GM23338 (cell line): ENCODE measurements at regions not wholly inside any gene's neighbourhood (a gene's known extent, or its start where the extent isn't known, plus 50 kb on each side); places are given as distances from the start of the nearest gene placed in this dataset.
"Not testable (repeated sequence)": the region's sequence is repeated elsewhere in the genome, so short reads cannot be mapped to it uniquely, and the experiment has no call there.

Source experiments
- ATAC-seq: fragments of 200-7000 bp; cut with Tn5 transposase; 3 replicates; pipeline ENCODE4 v1.9.1; 2020
- DNase-seq: peaks from one replicate; pipeline ENCODE4 v3.0.0-alpha.2; 2015; ENCODE audit warnings: low spot score
- H2AFZ ChIP-seq: fragments of 200-600 bp; sonication (generic); 2 replicates; pipeline ENCODE4 v1.8.0; 2016; ENCODE audit warnings: antibody characterized with exemption, mild to moderate bottlenecking, moderate library complexity
- H3F3A ChIP-seq: fragments of 200-600 bp; sonication (generic); replicated peaks from 2 replicates; pipeline ENCODE4 v1.8.0; 2017; ENCODE audit warnings: antibody characterized with exemption, mixed run types, low read depth
- H3K27ac ChIP-seq: fragments of 200-600 bp; sonication (generic); 2 replicates; pipeline ENCODE4 v1.6.1; 2016; ENCODE audit warnings: low read depth
- H3K27me3 ChIP-seq: fragments of 200-600 bp; sonication (generic); 2 replicates; pipeline ENCODE4 v1.8.0; 2016; ENCODE audit warnings: mild to moderate bottlenecking, mixed run types, moderate library complexity; ENCODE audit not compliant: insufficient read depth
- H3K36me3 ChIP-seq: fragments of 200-600 bp; sonication (generic); 2 replicates; pipeline ENCODE4 v1.8.0; 2016; ENCODE audit warnings: mild to moderate bottlenecking; ENCODE audit not compliant: insufficient read depth
- H3K4me1 ChIP-seq: fragments of 200-600 bp; sonication (generic); 2 replicates; pipeline ENCODE4 v1.8.0; 2016; ENCODE audit warnings: mild to moderate bottlenecking, moderate library complexity; ENCODE audit not compliant: insufficient read depth
- H3K4me2 ChIP-seq: fragments of 200-600 bp; sonication (generic); 2 replicates; pipeline ENCODE4 v1.7.1; 2017; ENCODE audit warnings: mixed run types
- H3K4me3 ChIP-seq: fragments of 200-600 bp; sonication (generic); 2 replicates; pipeline ENCODE4 v1.6.1; 2016; ENCODE audit warnings: mixed run types
- H3K79me2 ChIP-seq: fragments of 200-600 bp; sonication (generic); replicated peaks from 2 replicates; pipeline ENCODE4 v1.8.0; 2017; ENCODE audit warnings: mild to moderate bottlenecking; ENCODE audit not compliant: insufficient read depth
- H3K9me2 ChIP-seq: fragments of 200-600 bp; sonication (generic); 2 replicates; pipeline ENCODE4 v1.8.0; 2017; ENCODE audit not compliant: insufficient read depth
- H4K20me1 ChIP-seq: fragments of 200-600 bp; sonication (generic); replicated peaks from 2 replicates; pipeline ENCODE4 v1.8.0; 2017; ENCODE audit warnings: mild to moderate bottlenecking; ENCODE audit not compliant: insufficient read depth
- H3K27ac Mint-ChIP-seq: 2 replicates; pipeline ENCODE4 v1.8.0; 2020; ENCODE audit warnings: inconsistent platforms, mild to moderate bottlenecking, moderate library complexity, mixed read lengths
- H3K27me3 Mint-ChIP-seq: 3 replicates; pipeline ENCODE4 v1.8.0; 2022; ENCODE audit warnings: low read depth, mild to moderate bottlenecking, moderate library complexity, mixed read lengths, inconsistent platforms; ENCODE audit not compliant: insufficient read depth, poor library complexity
- H3K36me3 Mint-ChIP-seq: 3 replicates; pipeline ENCODE4 v1.8.0; 2021; ENCODE audit warnings: low read depth, mild to moderate bottlenecking, inconsistent platforms, moderate library complexity, mixed read lengths
- H3K4me1 Mint-ChIP-seq: 3 replicates; pipeline ENCODE4 v1.8.0; 2020; ENCODE audit warnings: mild to moderate bottlenecking, inconsistent platforms, mixed read lengths
- H3K4me3 Mint-ChIP-seq: 3 replicates; pipeline ENCODE4 v1.8.0; 2021; ENCODE audit warnings: moderate library complexity, mild to moderate bottlenecking, inconsistent platforms, mixed read lengths
- H3K9me3 Mint-ChIP-seq: 3 replicates; pipeline ENCODE4 v1.8.0; 2020; ENCODE audit warnings: moderate library complexity, mild to moderate bottlenecking, inconsistent platforms, mixed read lengths
- CTCF ChIP-seq, 2 experiments: fragments of 200-600 bp in 1 of 2; sonication (generic) in 1 of 2; conservative IDR thresholded peaks; 2 replicates each; pipeline versions ENCODE4 v1.5.1 to v1.6.1; 2016 to 2017; ENCODE audit warnings: antibody characterized with exemption in 2 of 2, low read depth in 2 of 2, mild to moderate bottlenecking in 2 of 2, moderate library complexity in 1 of 2
- EZH2 ChIP-seq: fragments of 200-600 bp; sonication (generic); IDR thresholded peaks from one replicate; pipeline ENCODE4 v1.8.0; 2017; ENCODE audit warnings: antibody characterized with exemption, mild to moderate bottlenecking, low read depth; ENCODE audit not compliant: unreplicated experiment
- EZH2phosphoT487 ChIP-seq: fragments of 200-600 bp; sonication (generic); IDR thresholded peaks from one replicate; pipeline ENCODE4 v1.8.1; 2018; ENCODE audit warnings: antibody characterized with exemption; ENCODE audit not compliant: unreplicated experiment
- JUNB ChIP-seq: IDR thresholded peaks from one replicate; pipeline ENCODE4 v1.6.1; 2016; ENCODE audit warnings: antibody characterized with exemption; ENCODE audit not compliant: unreplicated experiment
- NANOG ChIP-seq: IDR thresholded peaks from 2 replicates; pipeline ENCODE4 v1.6.1; 2016; ENCODE audit warnings: antibody characterized with exemption, borderline replicate concordance
- STAT1 ChIP-seq: IDR thresholded peaks from one replicate; pipeline ENCODE4 v1.6.1; 2016; ENCODE audit warnings: antibody characterized with exemption; ENCODE audit not compliant: unreplicated experiment
- ZNF114 ChIP-seq: fragments of 250-450 bp; sonication (Bioruptor Pico); IDR thresholded peaks from 2 replicates; pipeline ENCODE4 v1.5.0; 2020; ENCODE audit warnings: mild to moderate bottlenecking, moderate library complexity
- ZNF331 ChIP-seq: fragments of 250-450 bp; sonication (Bioruptor Pico); IDR thresholded peaks from 2 replicates; pipeline ENCODE4 v1.5.0; 2020; ENCODE audit warnings: low read depth, mild to moderate bottlenecking, moderate library complexity
- ZNF462 ChIP-seq: fragments of 250-450 bp; sonication (Bioruptor Pico); IDR thresholded peaks from 2 replicates; pipeline ENCODE4 v1.5.0; 2020; ENCODE audit warnings: mild to moderate bottlenecking, moderate library complexity
- TF ChIP-seq, protein P1 (sequence below): IDR thresholded peaks from one replicate; pipeline ENCODE4 v1.6.1; 2018; ENCODE audit warnings: antibody characterized with exemption; ENCODE audit not compliant: unreplicated experiment
- TF ChIP-seq, protein P2 (sequence below): IDR thresholded peaks from 2 replicates; pipeline ENCODE4 v1.6.1; 2016; ENCODE audit warnings: antibody characterized with exemption

GRCh38 chr3:23136054-23136453 lies 67.1 kb upstream of the UBE2E2 start:
- no peak overlapping the region for H3K27ac ChIP-seq
- no peaks in the 10 kb centered on the region for H3K4me1 ChIP-seq
- Mint-ChIP-seq H3K4me3 (no peak overlapping the region), H3K27me3 (no peaks in the 10 kb centered on the region), H3K9me3 (peaks cover 4% of the 10 kb centered on the region; the same call in 2 of the 3 replicates), H3K4me1 (no peaks in the 10 kb centered on the region; the same call in 2 of the 3 replicates), H3K27ac (no peak overlapping the region), H3K36me3 (no peaks in the 10 kb centered on the region)
- H3K79me2 ChIP-seq, result no peaks in the 10 kb centered on the region
- no peaks in the 10 kb centered on the region for H4K20me1 ChIP-seq
- DNase-seq (no peak), ATAC-seq (no peak)
- H3K36me3 ChIP-seq, result no peaks in the 10 kb centered on the region
- TF ChIP-seq EZH2 (no peak), ZNF331 (CRISPR knock-in tag) (no peak), STAT1 (no peak), NANOG (no peak), ZNF462 (CRISPR knock-in tag) (no peak), CTCF (conservative IDR thresholded peaks at IDR 0.05; ENCODE audit: low read depth in 2 of 2) (no peak), JUNB (no peak), ZNF114 (no peak), EZH2phosphoT487 (no peak)
- TF ChIP-seq, protein P1, sequence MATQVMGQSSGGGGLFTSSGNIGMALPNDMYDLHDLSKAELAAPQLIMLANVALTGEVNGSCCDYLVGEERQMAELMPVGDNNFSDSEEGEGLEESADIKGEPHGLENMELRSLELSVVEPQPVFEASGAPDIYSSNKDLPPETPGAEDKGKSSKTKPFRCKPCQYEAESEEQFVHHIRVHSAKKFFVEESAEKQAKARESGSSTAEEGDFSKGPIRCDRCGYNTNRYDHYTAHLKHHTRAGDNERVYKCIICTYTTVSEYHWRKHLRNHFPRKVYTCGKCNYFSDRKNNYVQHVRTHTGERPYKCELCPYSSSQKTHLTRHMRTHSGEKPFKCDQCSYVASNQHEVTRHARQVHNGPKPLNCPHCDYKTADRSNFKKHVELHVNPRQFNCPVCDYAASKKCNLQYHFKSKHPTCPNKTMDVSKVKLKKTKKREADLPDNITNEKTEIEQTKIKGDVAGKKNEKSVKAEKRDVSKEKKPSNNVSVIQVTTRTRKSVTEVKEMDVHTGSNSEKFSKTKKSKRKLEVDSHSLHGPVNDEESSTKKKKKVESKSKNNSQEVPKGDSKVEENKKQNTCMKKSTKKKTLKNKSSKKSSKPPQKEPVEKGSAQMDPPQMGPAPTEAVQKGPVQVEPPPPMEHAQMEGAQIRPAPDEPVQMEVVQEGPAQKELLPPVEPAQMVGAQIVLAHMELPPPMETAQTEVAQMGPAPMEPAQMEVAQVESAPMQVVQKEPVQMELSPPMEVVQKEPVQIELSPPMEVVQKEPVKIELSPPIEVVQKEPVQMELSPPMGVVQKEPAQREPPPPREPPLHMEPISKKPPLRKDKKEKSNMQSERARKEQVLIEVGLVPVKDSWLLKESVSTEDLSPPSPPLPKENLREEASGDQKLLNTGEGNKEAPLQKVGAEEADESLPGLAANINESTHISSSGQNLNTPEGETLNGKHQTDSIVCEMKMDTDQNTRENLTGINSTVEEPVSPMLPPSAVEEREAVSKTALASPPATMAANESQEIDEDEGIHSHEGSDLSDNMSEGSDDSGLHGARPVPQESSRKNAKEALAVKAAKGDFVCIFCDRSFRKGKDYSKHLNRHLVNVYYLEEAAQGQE, result no peak
- TF ChIP-seq, protein P2, sequence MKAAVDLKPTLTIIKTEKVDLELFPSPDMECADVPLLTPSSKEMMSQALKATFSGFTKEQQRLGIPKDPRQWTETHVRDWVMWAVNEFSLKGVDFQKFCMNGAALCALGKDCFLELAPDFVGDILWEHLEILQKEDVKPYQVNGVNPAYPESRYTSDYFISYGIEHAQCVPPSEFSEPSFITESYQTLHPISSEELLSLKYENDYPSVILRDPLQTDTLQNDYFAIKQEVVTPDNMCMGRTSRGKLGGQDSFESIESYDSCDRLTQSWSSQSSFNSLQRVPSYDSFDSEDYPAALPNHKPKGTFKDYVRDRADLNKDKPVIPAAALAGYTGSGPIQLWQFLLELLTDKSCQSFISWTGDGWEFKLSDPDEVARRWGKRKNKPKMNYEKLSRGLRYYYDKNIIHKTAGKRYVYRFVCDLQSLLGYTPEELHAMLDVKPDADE, result no peak
- H3K9me2 ChIP-seq, result no peaks in the 10 kb centered on the region
- no peaks in the 10 kb centered on the region for H3K27me3 ChIP-seq
- H2AFZ ChIP-seq, result no peak overlapping the region
- no peaks in the 10 kb centered on the region for H3F3A ChIP-seq
- H3K4me2 ChIP-seq, result no peak overlapping the region
- no peak overlapping the region for H3K4me3 ChIP-seq

DNA sequence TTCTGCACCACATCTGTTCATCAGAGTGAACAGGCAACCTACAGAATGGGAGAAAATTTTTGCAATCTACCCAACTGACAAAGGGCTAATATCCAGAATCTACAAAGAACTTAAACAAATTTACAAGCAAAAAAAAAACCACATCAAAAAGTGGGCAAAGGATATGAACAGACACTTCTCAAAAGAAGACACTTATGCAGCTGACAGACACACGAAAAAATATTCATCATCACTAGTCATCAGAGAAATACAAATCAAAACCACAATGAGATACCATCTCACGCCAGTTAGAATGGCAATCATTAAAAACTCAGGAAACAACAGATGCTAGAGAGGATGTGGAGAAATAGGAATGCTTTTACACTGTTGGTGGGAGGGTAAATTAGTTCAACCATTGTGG lies 59.1 kb upstream of the UBE2E2 start:
- not testable (repeated sequence) for H3K4me3 Mint-ChIP-seq, H3K27me3 Mint-ChIP-seq

More for the DNA sequence above, 59.1 kb upstream of the UBE2E2 start:
- H3K36me3 Mint-ChIP-seq, H3K79me2 ChIP-seq, H3K9me3 Mint-ChIP-seq, H3K4me2 ChIP-seq, ATAC-seq, H3K27ac Mint-ChIP-seq, H2AFZ ChIP-seq, H3K4me3 ChIP-seq, H3K27me3 ChIP-seq, H4K20me1 ChIP-seq, H3K36me3 ChIP-seq, DNase-seq, H3K9me2 ChIP-seq, H3K4me1 Mint-ChIP-seq, H3K4me1 ChIP-seq, H3F3A ChIP-seq, H3K27ac ChIP-seq: not testable (repeated sequence)
